ENCODE measurements at regions not wholly inside any gene's neighbourhood (a gene's known extent, or its start where the extent isn't known, plus 50 kb on each side); places are given as distances from the start of the nearest gene placed in this dataset.

DNA sequence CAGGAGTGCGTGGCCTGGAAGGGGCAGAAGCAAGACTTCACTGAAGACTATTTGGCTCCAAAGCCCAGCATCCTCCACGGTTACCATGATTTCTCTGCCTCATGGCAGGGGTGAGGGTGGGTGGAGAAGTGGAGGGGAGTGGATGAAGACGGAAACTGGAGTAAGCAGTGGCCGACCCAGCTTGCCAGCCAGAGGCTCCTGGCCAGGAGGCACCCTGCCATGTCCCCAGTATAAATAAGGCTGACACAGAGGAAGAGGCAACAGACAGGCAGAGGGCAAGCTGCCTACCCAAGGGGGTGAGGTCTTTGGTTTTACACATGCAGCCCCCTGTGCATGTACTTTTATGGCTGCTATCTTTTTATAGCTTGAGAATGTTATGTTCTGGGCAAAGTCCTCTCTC is 102.6 kb upstream of the TBX20 start:
- no peak overlapping the region for H3K4me3 ChIP-seq
- no peaks in the 10 kb centered on the region for H3K36me3 ChIP-seq
- TF ChIP-seq EP300 (IDR thresholded peaks at IDR 0.05) (no peak), POLR2A (IDR thresholded peaks at IDR 0.05) (no peak)
- TF ChIP-seq, protein P1, sequence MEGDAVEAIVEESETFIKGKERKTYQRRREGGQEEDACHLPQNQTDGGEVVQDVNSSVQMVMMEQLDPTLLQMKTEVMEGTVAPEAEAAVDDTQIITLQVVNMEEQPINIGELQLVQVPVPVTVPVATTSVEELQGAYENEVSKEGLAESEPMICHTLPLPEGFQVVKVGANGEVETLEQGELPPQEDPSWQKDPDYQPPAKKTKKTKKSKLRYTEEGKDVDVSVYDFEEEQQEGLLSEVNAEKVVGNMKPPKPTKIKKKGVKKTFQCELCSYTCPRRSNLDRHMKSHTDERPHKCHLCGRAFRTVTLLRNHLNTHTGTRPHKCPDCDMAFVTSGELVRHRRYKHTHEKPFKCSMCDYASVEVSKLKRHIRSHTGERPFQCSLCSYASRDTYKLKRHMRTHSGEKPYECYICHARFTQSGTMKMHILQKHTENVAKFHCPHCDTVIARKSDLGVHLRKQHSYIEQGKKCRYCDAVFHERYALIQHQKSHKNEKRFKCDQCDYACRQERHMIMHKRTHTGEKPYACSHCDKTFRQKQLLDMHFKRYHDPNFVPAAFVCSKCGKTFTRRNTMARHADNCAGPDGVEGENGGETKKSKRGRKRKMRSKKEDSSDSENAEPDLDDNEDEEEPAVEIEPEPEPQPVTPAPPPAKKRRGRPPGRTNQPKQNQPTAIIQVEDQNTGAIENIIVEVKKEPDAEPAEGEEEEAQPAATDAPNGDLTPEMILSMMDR (IDR thresholded peaks at IDR 0.05), result no peak
- no peaks in the 10 kb centered on the region for H3K27me3 ChIP-seq
- H3K4me1 ChIP-seq (ENCODE audit: insufficient read depth), result no peaks in the 10 kb centered on the region
- no peaks in the 10 kb centered on the region for H3K9me3 ChIP-seq
- H3K27ac ChIP-seq, result no peak overlapping the region
- no peak for DNase-seq
- intact Hi-C loops (cut with DNase I), result no loop called here
- WGBS, 3 donors, result 81 to 83% (median 82%) methylated on average over 4 of the region's 4 CpGs

DNA sequence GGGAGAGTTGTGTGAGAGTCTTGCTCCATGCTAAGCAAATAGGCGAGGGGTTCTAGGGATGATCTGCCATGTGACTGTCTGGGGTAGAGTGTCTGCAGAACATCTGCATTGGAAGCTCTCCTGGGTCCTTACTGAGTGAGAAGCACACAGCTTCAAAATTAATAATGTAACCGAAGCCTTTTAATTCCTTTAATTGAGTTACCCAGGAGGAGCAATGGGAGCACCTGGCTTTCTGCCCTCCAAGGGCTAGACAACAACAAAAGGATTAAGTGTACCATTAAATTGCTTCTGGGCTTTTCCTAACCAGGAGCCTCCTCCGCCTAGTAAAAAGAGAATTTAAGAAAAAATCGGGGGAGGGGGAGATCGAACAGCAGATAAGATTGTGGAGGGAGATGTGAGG is 102.0 kb upstream of the TBX20 start:
- Histone ChIP-seq H3K36me3 (no peaks in the 10 kb centered on the region), H3K27ac (no peak overlapping the region), H3K27me3 (no peaks in the 10 kb centered on the region), H3K4me3 (no peak overlapping the region), H3K9me3 (no peaks in the 10 kb centered on the region), H3K4me1 (ENCODE audit: insufficient read depth) (no peaks in the 10 kb centered on the region)
- 72 to 82% (median 82%) methylated on average over 5 of the region's 5 CpGs for WGBS, 3 donors
- intact Hi-C loops (cut with DNase I), result no loop called here
- TF ChIP-seq, protein P1 (IDR thresholded peaks at IDR 0.05), result no peak
- TF ChIP-seq EP300 (IDR thresholded peaks at IDR 0.05) (no peak), POLR2A (IDR thresholded peaks at IDR 0.05) (no peak)
- no peak for DNase-seq

- no peaks in the 10 kb centered on the region for H3K36me3 ChIP-seq
- no peaks in the 10 kb centered on the region for H3K4me1 ChIP-seq (ENCODE audit: insufficient read depth)
- 78 to 89% (median 85%) methylated on average over 2 of the region's 2 CpGs for WGBS, 3 donors
- intact Hi-C loops (cut with DNase I), result no loop called here
- no peaks in the 10 kb centered on the region for H3K9me3 ChIP-seq
- DNase-seq, result no peak
- TF ChIP-seq EP300 (IDR thresholded peaks at IDR 0.05), result no peak
- TF ChIP-seq POLR2A (IDR thresholded peaks at IDR 0.05), result no peak
- TF ChIP-seq, protein P1 (IDR thresholded peaks at IDR 0.05), result no peak
- H3K4me3 ChIP-seq, result no peak overlapping the region
- H3K27me3 ChIP-seq, result no peaks in the 10 kb centered on the region
- no peak overlapping the region for H3K27ac ChIP-seq
Measured at GRCh38 chr7:35355199-35355598, 101.3 kb upstream of the TBX20 start.

DNA sequence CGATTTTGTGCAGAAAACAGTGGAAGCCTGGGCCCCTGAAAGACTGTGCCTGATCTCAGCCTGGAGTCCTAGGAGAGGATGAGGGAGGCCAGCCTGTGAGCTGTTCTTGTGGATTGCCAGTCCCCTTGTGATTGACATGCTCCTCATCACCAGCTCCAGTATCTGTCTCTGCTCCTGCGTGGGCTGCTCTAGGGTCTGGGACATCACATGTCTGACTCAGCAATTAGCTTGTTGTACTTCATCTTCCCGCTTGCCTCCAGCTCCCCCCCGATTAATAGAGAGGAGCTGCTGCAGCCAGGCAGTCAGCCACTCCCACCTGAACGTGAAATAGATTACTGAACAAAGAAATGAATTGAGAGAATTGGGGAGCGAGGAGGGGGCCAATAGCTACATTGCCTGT is 99.6 kb upstream of the TBX20 start:
- no peak overlapping the region for H3K4me3 ChIP-seq
- intact Hi-C loops (cut with DNase I), result no loop called here
- 16 to 25% (median 18%) methylated on average over 6 of the region's 6 CpGs for WGBS, 3 donors

More for the DNA sequence above, 99.6 kb upstream of the TBX20 start:
- H3K27me3 ChIP-seq, result no peaks in the 10 kb centered on the region
- TF ChIP-seq POLR2A (IDR thresholded peaks at IDR 0.05) (no peak), EP300 (IDR thresholded peaks at IDR 0.05) (no peak)
- TF ChIP-seq, protein P1 (IDR thresholded peaks at IDR 0.05), result no peak
- no peaks in the 10 kb centered on the region for H3K36me3 ChIP-seq
- H3K27ac ChIP-seq, result no peak overlapping the region
- DNase-seq, result no peak
- H3K9me3 ChIP-seq, result no peaks in the 10 kb centered on the region
- no peaks in the 10 kb centered on the region for H3K4me1 ChIP-seq (ENCODE audit: insufficient read depth)
